DMS153 treated with DMSO at 0.1 percent for 48 hours (cell line): ENCODE measurements at regions not wholly inside any gene's neighbourhood (a gene's known extent, or its start where the extent isn't known, plus 50 kb on each side); places are given as distances from the start of the nearest gene placed in this dataset.

ENCODE experiments used
- DNase-seq: peaks from one replicate; lab custom pipeline; 2025; ENCODE audit not compliant: unreplicated experiment; lab: John Stamatoyannopoulos, UW

GRCh38 chr2:239749272-239749873, 275.8 kb downstream of the NDUFA10 start:
- DNase-seq = no peak

GRCh38 chr2:239748811-239749210, 276.3 kb downstream of the NDUFA10 start:
- DNase-seq = no peak

- DNase-seq = no peak
Observed at GRCh38 chr2:239747771-239748170, 277.4 kb downstream of the NDUFA10 start.

GRCh38 chr2:239747274-239747673, 277.9 kb downstream of the NDUFA10 start:
- DNase-seq = no peak

- DNase-seq = no peak
Observed at GRCh38 chr2:239746559-239747246, 278.4 kb downstream of the NDUFA10 start.

GRCh38 chr2:239745386-239746227, 279.5 kb downstream of the NDUFA10 start:
- DNase-seq = no peak

GRCh38 chr2:239744706-239745340, 280.3 kb downstream of the NDUFA10 start:
- DNase-seq = no peak

- DNase-seq = no peak
Observed at GRCh38 chr2:239743206-239743605, 281.9 kb downstream of the NDUFA10 start.

- no peak for DNase-seq
Observed at GRCh38 chr2:239742377-239742776, 282.8 kb downstream of the NDUFA10 start.

- DNase-seq = no peak
Observed at GRCh38 chr2:239739206-239739605, 285.9 kb downstream of the NDUFA10 start.

- DNase-seq = no peak
Observed at GRCh38 chr2:239738159-239738558, 287.0 kb downstream of the NDUFA10 start.

- no peak for DNase-seq
Observed at GRCh38 chr2:239737144-239737463, 288.0 kb downstream of the NDUFA10 start.

GRCh38 chr2:239736358-239737143, 288.6 kb downstream of the NDUFA10 start:
- no peak for DNase-seq

- DNase-seq = no peak
Observed at GRCh38 chr2:239735829-239736357, 289.2 kb downstream of the NDUFA10 start.

- DNase-seq = no peak
Observed at GRCh38 chr2:239735131-239735828, 289.9 kb downstream of the NDUFA10 start.

GRCh38 chr2:239734436-239735005, 290.6 kb downstream of the NDUFA10 start:
- no peak for DNase-seq

GRCh38 chr2:239732666-239733010, 292.5 kb downstream of the NDUFA10 start:
- DNase-seq = no peak

- DNase-seq = no peak
Observed at GRCh38 chr2:239731998-239732665, 293.0 kb downstream of the NDUFA10 start.

GRCh38 chr2:239731422-239731821, 293.7 kb downstream of the NDUFA10 start:
- DNase-seq = no peak
